HepG2 (cell line): ENCODE measurements at regions not wholly inside any gene's neighbourhood (a gene's known extent, or its start where the extent isn't known, plus 50 kb on each side); places are given as distances from the start of the nearest gene placed in this dataset.

ENCODE experiments used
- ATAC-seq: fragments of 200-7000 bp; cut with Tn5 transposase; 3 replicates; pipeline ENCODE4 v1.9.1; 2020; ENCODE audit warnings: mild to moderate bottlenecking, moderate library complexity
- BruUV-seq: library from RNA; stranded (reverse); fragments of 400-500 nt; replicated peaks from 2 replicates; lab custom pipeline; 2021; lab: Mats Ljungman, UMichigan
- CTCF ChIA-PET: fragments of 300-600 bp; formaldehyde crosslinking; extraction: SDS; loops from one replicate; lab custom pipeline; 2021; ENCODE audit warnings: low total read pairs, inconsistent platforms, low intra/inter-chr PET ratio; lab: Yijun Ruan, JAX
- POLR2A ChIA-PET: fragments of 350-600 bp; sonication (Branson Sonifier 250); formaldehyde crosslinking; loops from one replicate; lab custom pipeline; 2020; ENCODE audit warnings: antibody characterized with exemption, inconsistent platforms; lab: Yijun Ruan, JAX
- DNase-seq: peaks from one replicate; pipeline ENCODE4 v3.0.0-alpha.2; 2015; ENCODE audit warnings: low spot score
- FAIRE-seq: peaks from 3 replicates; lab custom pipeline; 2011; peaks lifted over from hg19 to GRCh38; lab: Jason Lieb, UNC
- H2AFZ ChIP-seq: one replicate; pipeline ENCODE4 v1.6.1; 2011; ENCODE audit warnings: low read length, inconsistent platforms
- H3K27ac ChIP-seq: fragments of 300-600 bp; 3 replicates; pipeline ENCODE4 v1.8.0; 2011; ENCODE audit warnings: mixed run types, mild to moderate bottlenecking, mixed read lengths, low read length, inconsistent platforms; ENCODE audit not compliant: insufficient read depth; ENCODE audit errors: extremely low read length
- H3K27me3 ChIP-seq, 2 experiments: fragments of 200-600 bp in 1 of 2; 2 replicates in 1 of 2; 3 replicates in 1 of 2; pipeline versions ENCODE4 v1.6.0 to v1.8.0; 2011; ENCODE audit warnings: low read length in 2 of 2, mild to moderate bottlenecking in 2 of 2, moderate library complexity in 2 of 2, inconsistent platforms in 1 of 2; ENCODE audit not compliant: insufficient read depth in 2 of 2, control insufficient read depth in 1 of 2
- H3K36me3 ChIP-seq, 2 experiments: fragments of 200-600 bp in 1 of 2; replicated peaks in 1 of 2; 2 replicates in 1 of 2; 3 replicates in 1 of 2; pipeline versions ENCODE4 v1.5.1 to v1.8.0; 2011; ENCODE audit warnings: low read length in 2 of 2, inconsistent platforms in 1 of 2; ENCODE audit not compliant: insufficient read depth in 2 of 2, control insufficient read depth in 1 of 2
- H3K4me1 ChIP-seq: 2 replicates; pipeline ENCODE4 v1.5.1; 2012; ENCODE audit warnings: low read length, inconsistent platforms; ENCODE audit not compliant: insufficient read depth
- H3K4me2 ChIP-seq: 2 replicates; pipeline ENCODE4 v1.6.0; 2011; ENCODE audit warnings: low read depth, low read length, inconsistent platforms
- H3K4me3 ChIP-seq, 3 experiments: fragments of 200-600 bp in 1 of 3; sonication (generic), shearing (Covaris generic) in 1 of 3; replicated peaks in 1 of 3; 2 replicates each; pipeline ENCODE4 v1.5.1; 2011 to 2016; ENCODE audit warnings: low read length in 3 of 3, inconsistent platforms in 2 of 3, low read depth in 2 of 3, mild to moderate bottlenecking in 2 of 3, control low read depth in 1 of 3, mixed read lengths in 1 of 3; ENCODE audit not compliant: insufficient read depth in 1 of 3
- H3K79me2 ChIP-seq: one replicate; pipeline ENCODE4 v1.6.1; 2011; ENCODE audit warnings: low read length, inconsistent platforms; ENCODE audit not compliant: insufficient read depth
- H3K9ac ChIP-seq: 2 replicates; pipeline ENCODE4 v1.6.0; 2011; ENCODE audit warnings: mild to moderate bottlenecking, low read depth, low read length, inconsistent platforms; ENCODE audit not compliant: insufficient read depth
- H3K9me3 ChIP-seq: 2 replicates; pipeline ENCODE4 v1.5.1; 2012; ENCODE audit warnings: mild to moderate bottlenecking, low read length
- H4K20me1 ChIP-seq: 2 replicates; pipeline ENCODE4 v1.6.0; 2011; ENCODE audit warnings: inconsistent platforms, mild to moderate bottlenecking, low read length, moderate library complexity; ENCODE audit not compliant: insufficient read depth
- CEBPB ChIP-seq: IDR thresholded peaks from 2 replicates; pipeline ENCODE4 v1.6.1; 2011; ENCODE audit warnings: low read depth, low read length, improper control_type of control experiment, borderline replicate concordance
- CSRNP2 ChIP-seq: sonication (generic); formaldehyde crosslinking; conservative IDR thresholded peaks from 2 replicates; pipeline ENCODE4 v1.8.0; 2022; ENCODE audit warnings: low read depth, missing genetic modification reagents
- HIVEP1 ChIP-seq: sonication (generic); formaldehyde crosslinking; IDR thresholded peaks from 2 replicates; pipeline ENCODE4 v1.4.0; 2020; ENCODE audit warnings: mild to moderate bottlenecking, missing genetic modification reagents
- HOXA5 ChIP-seq: sonication (generic); formaldehyde crosslinking; IDR thresholded peaks from 2 replicates; pipeline ENCODE4 v1.4.0; 2020; ENCODE audit warnings: missing genetic modification reagents
- MTA1 ChIP-seq: sonication (generic); formaldehyde crosslinking; IDR thresholded peaks from 2 replicates; pipeline ENCODE4 v1.4.0; 2020; ENCODE audit warnings: missing genetic modification reagents, mild to moderate bottlenecking, borderline replicate concordance
- NBN ChIP-seq: fragments of 450-650 bp; conservative IDR thresholded peaks from 2 replicates; pipeline ENCODE4 v1.6.1; 2017
- TERF1 ChIP-seq: sonication (generic); formaldehyde crosslinking; IDR thresholded peaks from 2 replicates; pipeline ENCODE4 v1.8.0; 2022; ENCODE audit warnings: mild to moderate bottlenecking, missing genetic modification reagents, moderate library complexity
- ZNF235 ChIP-seq: sonication (generic); formaldehyde crosslinking; IDR thresholded peaks from 2 replicates; pipeline ENCODE4 v1.8.1; 2023; ENCODE audit warnings: mild to moderate bottlenecking, missing genetic modification reagents, borderline replicate concordance
- ZNF33A ChIP-seq: sonication (generic); formaldehyde crosslinking; IDR thresholded peaks from 2 replicates; pipeline ENCODE4 v1.5.1; 2020; ENCODE audit warnings: missing genetic modification reagents, mild to moderate bottlenecking, moderate library complexity, borderline replicate concordance
- ZNF343 ChIP-seq: sonication (generic); formaldehyde crosslinking; IDR thresholded peaks from 2 replicates; pipeline ENCODE4 v1.4.0; 2020; ENCODE audit warnings: mild to moderate bottlenecking, missing genetic modification reagents
- ZNF44 ChIP-seq: sonication (generic); formaldehyde crosslinking; IDR thresholded peaks from 2 replicates; pipeline ENCODE4 v1.5.1; 2020; ENCODE audit warnings: mild to moderate bottlenecking, missing genetic modification reagents
- ZNF460 ChIP-seq: sonication (generic); formaldehyde crosslinking; IDR thresholded peaks from 2 replicates; pipeline ENCODE4 v1.5.1; 2020; ENCODE audit warnings: missing genetic modification reagents, mild to moderate bottlenecking, borderline replicate concordance
- WGBS: methylation state at CpG from one replicate; pipeline ENCODE4 v1.1.6; 2017; ENCODE audit warnings: low lambda C conversion rate; 5-methylcytosine and 5-hydroxymethylcytosine counted together
- in situ Hi-C: cut with HindIII; loops from 2 replicates; pipeline ENCODE4 v1.10.0; 2017; ENCODE audit warnings: low pct_unique_long_range_greater_than_20kb; ENCODE audit not compliant: extremely low pct_ligation_motif_present
- intact Hi-C: fragments of 100-400 bp; cut with micrococcal nuclease; formaldehyde crosslinking; loops from one replicate; pipeline ENCODE4 v1.10.0; 2022; ENCODE audit not compliant: unreplicated experiment
- TF ChIP-seq, protein P1 (sequence below): IDR thresholded peaks from 2 replicates; pipeline ENCODE4 v1.6.1; 2012; ENCODE audit warnings: inconsistent platforms

DNA sequence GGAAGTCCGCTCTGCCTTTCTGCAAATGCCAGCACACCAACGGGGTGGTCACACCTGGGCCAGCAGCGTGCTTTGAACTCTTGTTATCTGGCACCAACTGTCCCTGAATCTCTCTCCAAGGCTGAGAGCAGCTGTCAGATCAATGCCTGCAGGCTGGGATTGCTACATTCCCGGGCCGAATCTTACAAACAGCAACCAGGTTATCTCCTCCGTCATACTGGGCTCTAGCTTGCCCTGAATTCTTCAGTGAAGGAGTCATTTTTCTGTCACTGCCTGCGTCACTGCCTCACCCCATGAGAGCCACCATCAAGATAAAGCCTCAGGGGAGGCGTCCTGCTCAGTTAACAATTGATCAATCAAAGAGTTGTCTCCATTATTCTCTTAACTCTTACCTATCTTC, 329.4 kb upstream of the PPARGC1A start (continued):
- TF ChIP-seq HIVEP1 (CRISPR knock-in tag): no peak
- TF ChIP-seq, all 625 proteins: peak for 0

DNA sequence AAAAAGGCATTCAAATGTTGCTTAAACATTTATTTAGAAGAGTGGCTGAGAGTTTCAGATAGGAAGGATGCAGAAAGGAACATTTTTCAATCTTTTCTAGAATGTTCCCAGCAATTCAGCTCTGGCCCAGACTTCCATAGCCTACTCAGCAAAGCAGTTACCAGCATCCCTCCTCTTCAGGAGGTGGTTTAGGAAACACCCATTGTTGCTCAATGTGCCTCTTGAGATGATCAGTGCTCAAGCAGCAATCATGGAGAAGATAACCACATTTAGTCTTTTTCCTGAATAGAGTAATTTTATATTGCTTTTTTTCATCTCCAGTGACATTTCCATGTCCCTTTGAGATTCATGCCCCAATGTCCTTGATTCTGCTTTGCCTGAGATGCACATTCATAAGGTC, 328.7 kb upstream of the PPARGC1A start:
- Histone ChIP-seq H4K20me1 (no peaks in the 10 kb centered on the region), H3K4me3 (no peak overlapping the region), H3K4me2 (no peak overlapping the region), H3K27ac (no peak overlapping the region), H3K27me3 (no peaks in the 10 kb centered on the region), H2AFZ (no peak overlapping the region), H3K4me1 (no peaks in the 10 kb centered on the region), H3K9ac (no peak overlapping the region), H3K36me3 (no peaks in the 10 kb centered on the region), H3K9me3 (no peaks in the 10 kb centered on the region), H3K79me2 (no peaks in the 10 kb centered on the region)
- no peak for ATAC-seq
- TF ChIP-seq, protein P1, sequence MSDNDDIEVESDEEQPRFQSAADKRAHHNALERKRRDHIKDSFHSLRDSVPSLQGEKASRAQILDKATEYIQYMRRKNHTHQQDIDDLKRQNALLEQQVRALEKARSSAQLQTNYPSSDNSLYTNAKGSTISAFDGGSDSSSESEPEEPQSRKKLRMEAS: no peak
- no peak for TF ChIP-seq HOXA5 (CRISPR knock-in tag)
- TF ChIP-seq ZNF33A (CRISPR knock-in tag): no peak
- TF ChIP-seq ZNF343: no peak
- no peak for TF ChIP-seq CEBPB
- no peak for TF ChIP-seq ZNF235 (CRISPR knock-in tag)
- no peak for TF ChIP-seq ZNF44 (CRISPR knock-in tag)
- ChIA-PET POLR2A (no interaction called here), CTCF (no interaction called here)
- no peak for DNase-seq
- intact Hi-C loops: no loop called here
- FAIRE-seq: no peak
- no TSS peak for BruUV-seq
- in situ Hi-C loops: no loop called here

DNA sequence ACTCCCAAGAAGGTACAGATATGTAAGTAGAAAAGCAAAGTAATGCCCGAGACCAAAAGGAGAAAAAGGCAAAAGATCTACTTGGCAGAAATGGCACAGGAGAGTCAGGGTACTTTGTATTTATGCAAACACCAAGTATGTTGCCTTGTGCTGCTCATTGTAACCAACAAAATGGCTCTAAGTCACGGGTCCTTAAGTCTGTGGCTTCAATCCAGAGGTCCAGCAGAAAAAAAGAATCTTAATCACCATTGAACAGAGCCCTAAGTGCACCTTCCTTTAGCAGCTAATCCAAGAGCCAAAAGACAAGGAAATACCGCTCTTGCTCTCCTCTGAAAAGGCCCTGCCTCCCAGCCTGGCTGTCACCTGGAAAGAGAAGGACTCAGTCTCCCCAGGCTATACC, 324.9 kb upstream of the PPARGC1A start:
- Histone ChIP-seq H3K36me3 (no peaks in the 10 kb centered on the region), H2AFZ (no peak overlapping the region), H3K9me3 (no peaks in the 10 kb centered on the region), H3K27me3 (no peaks in the 10 kb centered on the region), H3K4me2 (no peak overlapping the region), H3K27ac (no peak overlapping the region), H3K9ac (no peak overlapping the region), H4K20me1 (no peaks in the 10 kb centered on the region), H3K4me3 (no peak overlapping the region), H3K79me2 (no peaks in the 10 kb centered on the region), H3K4me1 (no peaks in the 10 kb centered on the region)
- BruUV-seq: no TSS peak
- intact Hi-C loops (no loop called here), in situ Hi-C loops (no loop called here)
- FAIRE-seq: no peak
- CTCF ChIA-PET: no interaction called here
- no peak for ATAC-seq
- 19% methylated on average over 3 of the region's 3 CpGs for WGBS
- no peak for TF ChIP-seq CSRNP2 (CRISPR knock-in tag)
- no peak for TF ChIP-seq ZNF460 (CRISPR knock-in tag)
- no peak for TF ChIP-seq MTA1 (CRISPR knock-in tag)
- no peak for TF ChIP-seq TERF1 (CRISPR knock-in tag)
- TF ChIP-seq NBN: no peak
- DNase-seq: no peak
- POLR2A ChIA-PET: no interaction called here
